ENCODE measurements at regions not wholly inside any gene's neighbourhood (a gene's known extent, or its start where the extent isn't known, plus 50 kb on each side); places are given as distances from the start of the nearest gene placed in this dataset.

DNA sequence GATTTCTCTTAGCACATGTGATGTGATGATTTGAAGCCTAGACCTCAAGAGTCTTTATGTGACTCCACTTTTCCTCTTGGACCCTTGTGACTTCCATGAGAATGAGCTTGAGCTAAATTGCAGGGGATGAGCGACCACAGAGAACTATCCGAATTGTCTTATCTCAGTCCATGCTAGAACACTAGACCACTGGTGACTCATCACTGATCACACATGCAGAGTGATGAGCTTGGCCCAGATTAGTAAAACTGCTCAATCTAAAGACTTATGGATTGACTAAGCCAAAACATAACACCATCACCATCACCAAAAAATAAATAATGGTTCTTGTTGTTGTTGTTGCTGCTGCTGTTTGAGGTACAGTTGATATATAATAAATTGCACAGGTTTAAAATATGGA is 114.1 kb upstream of the CFAP20DC start:
- TF ChIP-seq EP300 (IDR thresholded peaks at IDR 0.05) (no peak), POLR2A (IDR thresholded peaks at IDR 0.05) (no peak)
- TF ChIP-seq, protein P1, sequence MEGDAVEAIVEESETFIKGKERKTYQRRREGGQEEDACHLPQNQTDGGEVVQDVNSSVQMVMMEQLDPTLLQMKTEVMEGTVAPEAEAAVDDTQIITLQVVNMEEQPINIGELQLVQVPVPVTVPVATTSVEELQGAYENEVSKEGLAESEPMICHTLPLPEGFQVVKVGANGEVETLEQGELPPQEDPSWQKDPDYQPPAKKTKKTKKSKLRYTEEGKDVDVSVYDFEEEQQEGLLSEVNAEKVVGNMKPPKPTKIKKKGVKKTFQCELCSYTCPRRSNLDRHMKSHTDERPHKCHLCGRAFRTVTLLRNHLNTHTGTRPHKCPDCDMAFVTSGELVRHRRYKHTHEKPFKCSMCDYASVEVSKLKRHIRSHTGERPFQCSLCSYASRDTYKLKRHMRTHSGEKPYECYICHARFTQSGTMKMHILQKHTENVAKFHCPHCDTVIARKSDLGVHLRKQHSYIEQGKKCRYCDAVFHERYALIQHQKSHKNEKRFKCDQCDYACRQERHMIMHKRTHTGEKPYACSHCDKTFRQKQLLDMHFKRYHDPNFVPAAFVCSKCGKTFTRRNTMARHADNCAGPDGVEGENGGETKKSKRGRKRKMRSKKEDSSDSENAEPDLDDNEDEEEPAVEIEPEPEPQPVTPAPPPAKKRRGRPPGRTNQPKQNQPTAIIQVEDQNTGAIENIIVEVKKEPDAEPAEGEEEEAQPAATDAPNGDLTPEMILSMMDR (IDR thresholded peaks at IDR 0.05) = no peak
